ENCODE measurements at regions not wholly inside any gene's neighbourhood (a gene's known extent, or its start where the extent isn't known, plus 50 kb on each side); places are given as distances from the start of the nearest gene placed in this dataset.

- intact Hi-C loops (cut with micrococcal nuclease; ENCODE audit: unreplicated experiment) = no loop called here
- Histone ChIP-seq H3K27me3 (replicated peaks in 1 of 2; ENCODE audit: control insufficient read depth in 2 of 2, insufficient read depth in 2 of 2, low read length in 1 of 2) (no peaks in the 10 kb centered on the region), H3K9ac (ENCODE audit: control insufficient read depth, insufficient read depth, low read length) (no peak overlapping the region), H3K4me2 (ENCODE audit: control insufficient read depth, insufficient read depth) (no peak overlapping the region), H4K20me1 (ENCODE audit: control insufficient read depth, insufficient read depth) (no peaks in the 10 kb centered on the region), H2AFZ (ENCODE audit: control insufficient read depth, low read depth, low read length) (no peak overlapping the region), H3K9me3 (replicated peaks; ENCODE audit: control insufficient read depth, insufficient read depth, low read length) (no peaks in the 10 kb centered on the region), H3K4me3 (no peak overlapping the region), H3K4me1 (ENCODE audit: control insufficient read depth, insufficient read depth, low read length) (no peaks in the 10 kb centered on the region), H3K27ac (ENCODE audit: control insufficient read depth, insufficient read depth) (no peak overlapping the region), H3K79me2 (ENCODE audit: control insufficient read depth, insufficient read depth, low read length) (no peaks in the 10 kb centered on the region), H3K36me3 (ENCODE audit: control insufficient read depth in 2 of 2, insufficient read depth in 2 of 2, low read length in 1 of 2) (no peaks in the 10 kb centered on the region)
- RAD21 ChIA-PET (ENCODE audit: unreplicated experiment) = no interaction called here
- SMC1A ChIA-PET (ENCODE audit: uncharacterized antibody, unreplicated experiment) = interaction anchor here (0.6 kb wide), 1 partner anchor 216 kb away, joined by 3 read pairs; no protein-coding TSS in a partner anchor
- TF ChIP-seq NBN (IDR thresholded peaks at IDR 0.05) (no peak), CTCF (IDR thresholded peaks at IDR 0.05 in 2 of 3, conservative IDR thresholded peaks at IDR 0.05 in 1 of 3; ENCODE audit: control insufficient read depth in 2 of 3, extremely low read depth in 1 of 3, insufficient read depth in 1 of 3, low read depth in 3 of 3, low read length in 3 of 3) (no peak), IKZF2 (IDR thresholded peaks at IDR 0.05) (no peak), RELB (IDR thresholded peaks at IDR 0.05; ENCODE audit: low read depth) (no peak), EGR1 (IDR thresholded peaks at IDR 0.05; ENCODE audit: borderline replicate concordance in 1 of 2, low read depth in 2 of 2, low read length in 2 of 2) (no peak), NFXL1 (IDR thresholded peaks at IDR 0.05; ENCODE audit: borderline replicate concordance) (no peak), HDAC2 (IDR thresholded peaks at IDR 0.05) (no peak), ASH2L (IDR thresholded peaks at IDR 0.05; ENCODE audit: borderline replicate concordance, low read depth) (no peak), PAX8 (IDR thresholded peaks at IDR 0.05) (no peak), MAX (IDR thresholded peaks at IDR 0.05; ENCODE audit: low read depth, low read length) (no peak), SMARCA5 (IDR thresholded peaks at IDR 0.05) (no peak), ZNF217 (IDR thresholded peaks at IDR 0.05) (no peak), ATF7 (IDR thresholded peaks at IDR 0.05; ENCODE audit: low read depth) (no peak), MXI1 (IDR thresholded peaks at IDR 0.05; ENCODE audit: low read depth, low read length) (no peak)
- CTCF ChIA-PET = interaction anchor here (0.7 kb wide), 1 partner anchor 744 kb away, joined by 4 read pairs; no protein-coding TSS in a partner anchor
- BruUV-seq (replicated peaks) = no TSS peak
- FAIRE-seq = no peak
- 51% methylated on average over 10 of the region's 10 CpGs for WGBS (ENCODE audit: insufficient coverage, insufficient replicate concordance, low lambda C conversion rate, missing lambda C conversion rate)
- in situ Hi-C loops (cut with MboI) = no loop called here
- ATAC-seq = no peak
- DNase-seq (ENCODE audit: low read depth, low spot score) = no peak
- POLR2A ChIA-PET = no interaction called here
Observed at GRCh38 chr4:151991001-151991883, 230.4 kb upstream of the GATB start.

Measured in GM12878 (cell line).